NCI-H2227 treated with DMSO at 0.1 percent for 48 hours (cell line): ENCODE measurements at regions not wholly inside any gene's neighbourhood (a gene's known extent, or its start where the extent isn't known, plus 50 kb on each side); places are given as distances from the start of the nearest gene placed in this dataset.

Source experiments
- DNase-seq: peaks from one replicate; lab custom pipeline; 2025; lab: John Stamatoyannopoulos, UW

DNA sequence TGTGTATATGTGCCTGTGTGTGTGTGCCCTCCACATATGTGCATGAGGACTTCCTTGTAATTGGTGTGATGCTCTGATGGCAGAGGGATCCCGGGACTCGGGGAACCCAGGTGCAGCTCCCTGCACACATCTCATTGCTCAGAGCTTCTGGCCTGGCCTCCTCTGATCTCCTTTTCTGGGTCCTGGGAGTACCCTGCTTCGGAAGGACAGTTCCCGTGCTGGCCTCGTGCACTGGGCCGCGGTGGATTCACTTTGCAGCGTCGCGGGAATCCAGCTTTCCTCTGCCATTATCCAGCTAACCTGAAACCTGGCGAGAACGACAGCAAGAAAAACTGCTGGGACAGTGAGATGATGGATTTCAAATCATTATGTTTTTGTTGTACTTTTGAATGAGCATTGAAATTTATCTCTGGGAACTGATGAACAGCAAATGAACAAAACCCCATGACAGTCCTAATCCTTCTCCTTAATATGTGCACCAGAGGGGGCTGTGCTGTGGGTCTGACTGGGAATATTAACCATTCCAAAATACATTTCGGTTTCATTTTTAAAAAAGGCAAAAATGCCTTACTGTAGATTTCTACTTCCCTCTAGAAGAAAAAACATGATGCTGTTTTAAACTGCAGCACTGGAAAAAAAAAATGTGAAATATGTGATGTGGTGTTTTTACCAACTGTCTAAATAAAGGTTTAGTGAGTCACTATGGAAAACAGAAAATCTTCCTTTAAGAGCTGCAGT, 78.2 kb downstream of the PTGR3 start:
- DNase-seq = no peak

DNA sequence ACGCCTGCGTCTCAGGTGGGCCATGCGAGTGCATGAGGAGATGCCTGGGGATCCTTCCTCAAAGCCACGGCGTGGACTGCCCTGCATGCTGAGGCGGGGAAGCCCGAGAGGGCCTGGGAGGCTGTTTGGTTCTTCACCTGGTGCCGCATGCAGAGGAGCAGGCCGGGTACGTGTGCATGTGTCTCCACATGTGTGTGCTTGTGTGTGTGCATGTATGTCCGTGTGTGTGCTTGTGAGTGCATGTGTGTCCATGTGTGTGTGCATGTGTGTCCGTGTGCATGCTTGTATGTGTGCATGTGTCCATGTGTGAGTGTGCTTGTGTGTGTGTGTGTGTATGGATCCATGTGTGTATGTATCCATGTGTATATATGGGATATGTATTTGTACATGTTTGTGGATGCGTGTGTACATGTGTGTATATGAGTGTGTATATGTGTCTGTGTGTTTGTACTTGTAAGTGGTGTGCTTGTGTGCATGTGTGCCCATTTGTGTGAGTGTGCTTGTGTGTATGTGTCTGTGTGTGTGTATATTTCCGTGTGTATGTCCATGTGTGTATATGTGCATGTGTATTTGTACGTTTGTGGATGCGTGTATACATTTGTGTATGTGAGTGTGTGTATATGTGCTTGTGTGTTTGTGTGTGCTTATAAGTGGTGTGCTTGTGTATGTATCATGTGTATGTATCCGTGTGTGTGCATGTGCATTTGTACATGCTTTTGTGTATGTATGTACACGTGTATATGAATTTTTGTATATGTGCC, 79.0 kb downstream of the PTGR3 start:
- no peak for DNase-seq

DNA sequence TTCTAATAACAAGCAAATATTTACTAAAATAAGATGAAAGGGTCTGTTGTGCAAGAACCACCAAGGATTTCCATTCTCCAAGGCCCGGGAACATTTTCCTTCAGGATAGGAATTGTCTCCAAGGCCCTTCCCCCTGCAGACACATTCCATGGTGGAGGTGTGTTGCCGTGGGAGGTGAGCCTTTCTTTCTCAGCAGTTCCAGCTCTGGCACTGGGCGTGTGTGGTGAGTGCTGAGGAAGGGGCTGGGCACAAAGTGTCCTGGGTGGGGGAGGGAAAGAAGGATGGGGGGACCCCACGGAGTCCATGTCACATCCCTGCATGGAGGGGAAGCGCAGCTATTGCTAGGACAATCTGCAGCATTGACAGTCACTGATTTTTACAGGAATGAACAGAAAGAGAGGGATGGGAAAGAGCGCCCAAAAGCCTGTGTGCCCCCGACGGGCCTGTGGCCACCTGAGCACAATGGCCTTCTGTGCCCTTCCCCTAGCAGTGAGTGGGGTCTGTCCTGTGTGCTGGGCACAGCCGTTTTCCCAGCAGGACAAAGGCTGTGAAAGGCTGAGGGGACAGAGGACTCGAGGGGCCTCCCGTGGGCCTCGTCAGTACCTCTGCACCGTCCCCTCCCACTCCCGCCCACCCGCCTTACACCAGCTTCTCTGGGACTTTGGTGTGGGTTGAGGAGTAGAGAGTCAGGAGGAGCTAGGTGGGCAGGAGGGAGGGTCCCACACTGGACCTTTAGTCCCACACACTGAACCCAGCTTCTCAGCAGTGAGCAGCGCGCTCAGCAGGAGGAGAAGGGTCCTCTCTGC, 79.8 kb downstream of the PTGR3 start:
- no peak for DNase-seq

DNA sequence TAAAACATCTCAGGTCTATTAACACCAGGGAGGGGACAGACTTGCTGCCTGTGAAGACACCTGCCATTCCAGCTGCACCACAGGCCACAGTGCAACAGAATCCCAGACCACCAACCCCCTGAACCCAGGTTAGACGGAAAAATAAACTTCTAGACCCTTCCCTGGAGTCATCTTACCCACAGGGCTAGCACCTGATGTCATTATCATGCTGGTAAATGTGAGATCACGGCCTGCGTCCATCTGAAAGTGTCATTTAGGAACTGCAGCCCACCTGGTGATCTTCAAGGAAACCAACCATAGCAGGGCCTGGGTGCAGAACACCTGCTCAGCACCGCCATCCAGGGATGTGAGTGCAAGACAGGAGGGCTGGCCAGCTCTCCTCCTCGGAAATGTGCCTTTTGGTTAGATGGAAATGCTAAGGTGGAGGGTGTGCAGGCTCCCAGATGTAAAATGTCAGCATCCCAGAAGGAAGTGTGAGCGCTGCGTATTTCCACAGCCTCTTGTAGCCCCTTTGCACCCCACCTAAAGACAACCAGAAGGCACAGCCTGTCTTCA, 80.8 kb downstream of the PTGR3 start:
- DNase-seq = no peak

DNA sequence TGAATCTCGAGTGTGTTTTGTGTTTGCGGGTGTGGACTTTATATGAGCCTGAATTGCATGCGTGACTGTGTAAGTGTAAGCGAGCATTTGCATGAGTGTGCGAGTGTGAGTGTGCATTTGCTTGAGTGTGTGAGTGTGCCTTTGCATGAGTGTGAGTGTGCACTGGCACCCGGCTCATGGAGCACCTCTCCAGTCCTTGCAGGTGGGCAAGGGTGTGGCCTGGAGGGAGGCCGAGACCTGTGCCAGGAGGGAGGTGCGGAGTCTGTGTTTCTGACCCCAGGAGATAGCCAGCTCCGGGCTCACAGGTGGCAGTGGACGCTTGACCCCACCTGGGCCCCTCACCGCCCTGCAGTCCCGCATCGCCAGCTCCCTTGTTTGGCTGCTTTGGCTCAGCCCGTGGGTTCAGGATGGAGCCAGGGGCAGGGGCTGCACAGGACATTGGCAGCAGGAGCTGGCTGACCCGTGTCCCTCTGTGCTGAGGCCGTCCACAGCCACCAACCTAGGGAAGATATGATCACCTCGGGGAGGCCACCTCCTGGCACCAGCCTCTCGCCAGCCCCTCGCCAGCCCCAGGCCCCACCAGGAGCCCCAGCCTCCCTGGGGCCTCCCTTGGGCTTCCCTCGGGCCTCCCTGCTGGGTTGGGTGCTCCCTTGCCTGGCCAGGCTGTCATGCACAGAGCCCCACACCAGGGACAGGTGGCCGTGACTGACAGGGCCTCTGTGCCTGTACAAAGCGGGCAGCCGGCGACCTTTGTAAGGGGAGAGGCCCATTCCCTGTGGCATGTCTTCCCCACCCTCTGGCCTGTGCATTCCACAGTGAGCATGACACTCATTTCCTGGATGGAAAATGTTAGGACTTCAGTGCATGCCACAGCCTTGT, 81.6 kb downstream of the PTGR3 start:
- DNase-seq = no peak

DNA sequence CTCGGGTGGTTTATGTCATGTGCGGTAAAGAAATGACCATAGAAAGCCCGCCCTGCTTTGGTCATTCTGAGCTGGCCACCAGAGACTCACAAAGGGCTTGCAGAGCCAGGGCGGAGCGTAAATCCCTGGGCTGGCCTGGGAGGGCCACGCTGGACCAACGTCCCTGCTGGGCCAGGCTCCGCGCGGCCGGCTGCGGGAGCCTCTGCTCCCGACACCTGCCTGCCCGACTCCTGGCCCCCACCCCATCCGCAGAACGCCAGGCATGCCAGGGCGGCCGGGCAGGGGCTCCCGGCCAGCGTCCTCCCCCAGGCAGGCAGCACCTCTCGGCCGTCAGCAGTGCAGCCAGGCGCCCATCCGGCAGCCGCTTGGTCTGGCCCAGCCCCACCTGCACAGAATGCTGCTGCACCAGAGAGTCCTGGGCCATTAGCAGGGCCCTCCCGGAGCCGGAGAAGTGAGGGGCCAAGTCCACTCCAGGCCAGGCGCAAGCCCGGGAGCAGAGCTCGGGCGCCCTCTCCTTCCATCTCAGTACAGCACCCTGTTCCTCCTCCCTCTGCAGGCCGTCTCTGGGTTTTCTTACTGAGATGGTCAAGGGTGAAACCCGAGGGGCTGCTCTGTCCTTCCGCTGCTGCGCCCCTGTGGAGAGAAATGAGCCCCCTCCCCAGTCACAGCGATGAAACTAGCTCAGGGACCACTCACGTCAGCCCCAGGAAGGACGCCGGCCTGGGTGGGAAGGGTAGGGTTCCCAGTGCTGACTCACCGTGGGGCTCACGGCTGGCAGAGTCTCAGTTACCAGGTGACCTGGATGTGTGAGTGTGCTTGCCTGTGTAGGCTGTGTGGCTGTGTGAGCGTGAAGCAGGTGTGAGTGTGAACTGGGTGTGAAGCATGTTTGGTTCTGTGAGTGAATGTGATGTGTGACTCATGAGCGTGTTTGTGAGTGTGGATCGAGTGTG, 83.3 kb downstream of the PTGR3 start:
- DNase-seq = no peak

DNA sequence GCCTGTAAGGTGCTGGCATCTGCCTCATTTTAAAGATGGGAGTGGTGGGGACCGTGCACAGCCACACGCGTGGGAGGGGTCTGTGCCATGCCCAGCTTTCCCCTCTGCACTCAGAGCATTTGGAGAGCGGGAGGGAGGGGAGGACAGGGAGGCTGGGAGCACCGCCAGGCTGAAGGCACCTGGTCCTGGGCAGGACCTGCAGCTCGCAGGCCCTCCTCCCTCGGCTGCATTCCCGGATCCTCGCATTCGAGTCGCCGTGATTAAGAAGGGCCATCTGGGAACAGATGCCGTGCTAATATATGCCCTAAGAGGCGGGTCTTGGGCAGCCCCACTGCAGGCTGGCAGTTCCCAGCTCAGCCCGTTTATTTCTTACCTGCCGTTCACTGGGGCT, 84.0 kb downstream of the PTGR3 start:
- DNase-seq = peak; percentile 20

DNA sequence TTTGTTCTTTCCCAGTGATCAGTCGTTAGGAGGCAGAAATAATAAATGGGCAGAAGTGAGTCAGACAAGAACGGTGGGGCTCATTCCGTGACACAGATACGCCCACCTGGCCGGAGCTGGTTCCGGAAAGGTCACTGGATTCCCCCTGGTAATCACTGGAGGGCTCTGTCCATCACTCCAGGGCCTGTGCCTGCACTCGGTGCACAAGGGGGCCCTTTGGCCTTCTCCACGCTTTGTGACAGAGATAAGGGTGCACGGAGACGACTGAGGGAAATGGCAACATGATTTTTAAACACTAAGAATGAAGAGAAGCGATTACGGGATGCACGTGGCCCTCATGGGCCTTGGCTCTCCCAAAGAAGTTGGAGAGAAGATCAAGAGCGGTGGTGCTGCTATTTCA, 84.4 kb downstream of the PTGR3 start:
- DNase-seq = no peak

DNA sequence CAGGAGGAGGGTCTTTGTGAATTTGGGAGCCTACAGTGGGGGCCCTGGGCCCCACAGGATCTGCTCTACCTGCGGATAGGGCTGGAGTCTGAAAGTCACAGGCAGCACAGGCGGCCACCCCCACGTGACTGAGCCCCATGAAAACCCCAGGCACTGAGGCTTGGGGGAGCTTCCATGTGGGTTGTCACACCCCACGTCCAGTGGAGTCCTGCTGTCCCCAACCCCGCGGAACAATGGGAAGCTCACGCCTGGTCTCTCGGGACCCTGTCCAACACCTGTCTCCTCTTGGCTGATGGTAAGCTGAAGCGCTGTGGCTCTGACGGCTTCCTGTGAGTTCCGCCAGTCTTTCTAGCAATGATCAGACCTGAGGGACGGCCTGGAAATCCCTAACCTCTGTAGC, 85.8 kb downstream of the PTGR3 start:
- no peak for DNase-seq

DNA sequence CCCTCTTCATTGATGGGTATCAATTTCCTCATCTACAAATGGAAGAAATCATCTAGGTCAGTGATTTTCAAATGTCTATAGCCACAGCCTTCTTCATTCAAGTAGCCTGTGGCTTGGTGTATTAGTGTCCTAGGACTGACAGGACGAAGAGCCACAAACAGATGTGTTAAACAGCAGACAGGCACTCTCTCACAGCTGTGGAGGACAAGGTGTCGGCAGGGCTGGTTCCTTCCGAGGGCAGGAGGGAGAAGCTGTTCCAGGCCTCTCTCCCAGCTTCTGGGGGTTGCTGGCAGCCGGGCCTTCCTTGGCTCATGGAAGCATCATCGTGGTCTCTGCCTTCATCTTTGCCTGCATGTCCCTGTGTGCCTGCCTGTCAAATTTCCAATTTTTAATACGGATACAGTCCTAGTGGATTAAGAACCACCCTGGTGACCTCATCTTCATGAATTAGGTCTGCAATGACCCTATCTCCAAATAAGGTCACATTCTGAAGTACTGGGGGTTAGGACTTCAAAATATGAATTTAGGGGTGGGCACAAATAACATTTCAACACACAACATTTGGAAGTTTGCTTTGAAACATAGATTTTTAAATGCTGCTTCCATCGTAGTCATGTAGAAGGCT, 86.5 kb downstream of the PTGR3 start:
- DNase-seq = no peak

DNA sequence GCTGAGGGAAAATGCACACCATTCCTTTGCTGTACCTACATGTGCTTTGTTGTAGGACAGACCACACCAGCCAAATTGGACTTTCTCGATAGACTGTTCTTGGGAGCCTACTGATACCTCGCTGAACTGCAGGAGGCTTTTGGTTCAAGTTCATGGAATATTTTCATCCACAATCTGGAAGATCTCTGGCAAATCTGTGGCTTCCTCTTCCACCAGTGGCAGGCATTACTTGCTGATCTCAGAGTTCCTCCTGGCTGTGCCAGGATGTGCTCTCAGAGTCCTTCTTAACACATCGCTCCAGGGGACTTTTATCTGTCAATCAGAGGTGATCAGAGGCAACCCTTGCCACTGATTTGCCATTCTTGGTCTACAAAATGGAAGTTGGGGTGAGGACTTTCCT, 87.7 kb downstream of the PTGR3 start:
- DNase-seq = no peak

DNA sequence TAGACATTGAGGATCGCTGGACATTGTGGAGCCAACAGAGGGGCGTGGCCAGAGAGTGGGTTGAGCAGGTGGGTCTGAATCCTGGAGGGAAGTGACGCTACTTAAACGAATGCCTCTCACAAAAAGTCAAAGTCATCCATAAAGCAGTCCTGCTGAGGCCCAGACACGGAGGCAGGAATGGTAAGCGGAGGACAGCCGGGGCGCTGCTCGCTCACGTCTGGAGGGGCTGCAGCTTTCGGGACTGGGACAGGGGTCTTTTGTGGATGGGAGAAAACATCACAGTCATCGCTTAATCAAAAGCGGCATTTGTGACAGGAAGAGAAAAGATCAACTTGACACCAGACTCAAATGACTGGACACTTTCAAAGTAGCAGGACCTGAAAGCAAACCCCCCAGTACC, 88.4 kb downstream of the PTGR3 start:
- DNase-seq = no peak

DNA sequence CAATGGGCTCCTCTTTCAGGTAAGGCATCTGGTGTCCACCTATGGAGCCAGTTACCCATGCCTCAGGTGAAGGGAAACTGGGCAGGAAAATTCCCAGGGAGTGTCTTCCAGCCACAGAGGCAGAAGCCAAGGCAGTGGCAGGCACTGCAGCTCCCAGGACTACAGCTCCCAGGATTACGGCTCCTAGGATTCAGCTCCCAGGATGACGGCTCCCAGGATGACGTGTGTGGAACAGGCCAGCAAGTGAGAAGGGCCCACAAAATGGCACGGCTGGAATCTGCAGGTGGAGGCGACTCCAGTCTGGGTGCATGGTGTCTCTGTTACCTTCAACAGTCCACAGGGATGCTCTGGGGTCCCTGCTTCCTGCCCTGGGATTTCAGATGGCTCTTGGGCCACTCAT, 92.1 kb downstream of the PTGR3 start:
- DNase-seq = no peak

DNA sequence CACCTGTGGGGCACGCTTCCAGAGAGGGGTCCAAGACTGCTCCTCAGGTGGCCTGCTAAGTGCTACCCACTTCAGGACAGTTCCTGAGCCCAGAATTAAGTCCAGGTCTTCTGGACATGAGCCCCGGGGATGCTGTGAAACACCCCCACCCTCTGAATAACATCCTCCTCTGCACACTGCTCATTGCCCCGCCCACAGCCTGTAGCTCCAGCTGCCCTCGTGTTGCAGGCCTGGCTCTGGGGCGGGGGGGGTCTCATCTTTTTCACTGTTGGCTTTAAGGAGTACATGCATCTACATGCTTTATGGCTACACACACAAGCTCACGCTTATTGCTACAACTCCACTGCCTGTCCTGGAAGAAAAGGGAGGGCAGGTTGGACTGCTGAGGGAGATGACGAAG, 92.8 kb downstream of the PTGR3 start:
- no peak for DNase-seq

DNA sequence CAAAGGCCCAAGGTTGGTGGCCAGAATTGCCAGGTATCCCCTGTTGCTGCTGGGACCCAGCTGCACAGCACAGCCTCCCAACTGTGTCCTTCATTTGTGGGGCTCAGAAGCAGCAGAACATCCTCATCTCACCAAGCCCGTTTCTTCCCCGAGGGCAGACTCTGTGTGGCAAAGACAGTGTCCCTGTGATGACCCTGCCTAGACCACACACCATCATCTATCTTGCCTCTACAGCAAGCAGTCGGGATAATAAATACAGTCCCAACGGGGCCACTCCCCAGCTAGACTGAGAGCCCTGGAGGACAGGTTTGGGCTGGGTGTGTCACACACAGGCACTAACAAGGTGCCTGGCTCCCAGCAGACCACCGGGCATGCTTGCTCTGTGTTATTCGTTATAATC, 93.4 kb downstream of the PTGR3 start:
- no peak for DNase-seq
